GM12891 (cell line): ENCODE measurements at regions not wholly inside any gene's neighbourhood (a gene's known extent, or its start where the extent isn't known, plus 50 kb on each side); places are given as distances from the start of the nearest gene placed in this dataset.

ENCODE experiments used
- PAX5 ChIP-seq: IDR thresholded peaks from 2 replicates; pipeline ENCODE4 v1.6.1; 2011; ENCODE audit warnings: low read length, moderate library complexity, mild to moderate bottlenecking; ENCODE audit not compliant: insufficient read depth, severe bottlenecking
- POLR2A ChIP-seq: IDR thresholded peaks from 2 replicates; pipeline ENCODE4 v1.6.1; 2011; ENCODE audit warnings: low read depth, low read length, control low read depth
- POLR2AphosphoS5 ChIP-seq: IDR thresholded peaks from 2 replicates; pipeline ENCODE4 v1.6.1; 2011; ENCODE audit warnings: low read depth, low read length, control low read depth

DNA sequence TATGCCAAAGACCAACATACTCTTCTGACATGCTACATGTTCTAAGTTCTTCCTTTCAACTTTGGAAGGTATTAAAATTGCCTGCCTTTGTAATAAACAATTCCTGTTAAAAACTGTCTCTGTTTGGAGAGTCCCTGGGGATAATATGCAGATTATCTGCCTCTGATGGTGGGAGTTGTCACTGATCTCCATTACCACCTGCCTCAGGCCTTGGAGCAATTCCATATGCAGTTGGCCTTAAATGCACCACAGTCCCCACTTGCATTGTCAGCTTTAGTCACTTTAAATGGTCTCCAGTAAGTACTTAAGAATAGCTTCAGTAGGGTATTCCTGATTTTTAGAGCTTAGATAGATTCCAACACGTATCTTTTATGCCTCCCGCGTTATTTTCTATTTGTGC lies 121.1 kb upstream of the GOLIM4 start:
- TF ChIP-seq POLR2A = no peak
- TF ChIP-seq POLR2AphosphoS5 = no peak
- TF ChIP-seq PAX5 = no peak
